ENCODE measurements at regions not wholly inside any gene's neighbourhood (a gene's known extent, or its start where the extent isn't known, plus 50 kb on each side); places are given as distances from the start of the nearest gene placed in this dataset.

- TF ChIP-seq POLR2A (IDR thresholded peaks at IDR 0.05), result no peak
- TF ChIP-seq, protein P1, sequence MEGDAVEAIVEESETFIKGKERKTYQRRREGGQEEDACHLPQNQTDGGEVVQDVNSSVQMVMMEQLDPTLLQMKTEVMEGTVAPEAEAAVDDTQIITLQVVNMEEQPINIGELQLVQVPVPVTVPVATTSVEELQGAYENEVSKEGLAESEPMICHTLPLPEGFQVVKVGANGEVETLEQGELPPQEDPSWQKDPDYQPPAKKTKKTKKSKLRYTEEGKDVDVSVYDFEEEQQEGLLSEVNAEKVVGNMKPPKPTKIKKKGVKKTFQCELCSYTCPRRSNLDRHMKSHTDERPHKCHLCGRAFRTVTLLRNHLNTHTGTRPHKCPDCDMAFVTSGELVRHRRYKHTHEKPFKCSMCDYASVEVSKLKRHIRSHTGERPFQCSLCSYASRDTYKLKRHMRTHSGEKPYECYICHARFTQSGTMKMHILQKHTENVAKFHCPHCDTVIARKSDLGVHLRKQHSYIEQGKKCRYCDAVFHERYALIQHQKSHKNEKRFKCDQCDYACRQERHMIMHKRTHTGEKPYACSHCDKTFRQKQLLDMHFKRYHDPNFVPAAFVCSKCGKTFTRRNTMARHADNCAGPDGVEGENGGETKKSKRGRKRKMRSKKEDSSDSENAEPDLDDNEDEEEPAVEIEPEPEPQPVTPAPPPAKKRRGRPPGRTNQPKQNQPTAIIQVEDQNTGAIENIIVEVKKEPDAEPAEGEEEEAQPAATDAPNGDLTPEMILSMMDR (IDR thresholded peaks at IDR 0.05), result no peak
- Histone ChIP-seq H3K9me3 (no peaks in the 10 kb centered on the region), H3K4me1 (no peaks in the 10 kb centered on the region), H3K27ac (no peak overlapping the region), H3K36me3 (ENCODE audit: low read depth, missing control alignments) (no peaks in the 10 kb centered on the region), H3K4me3 (no peak overlapping the region), H3K27me3 (no peaks in the 10 kb centered on the region)
- intact Hi-C loops (cut with DNase I; ENCODE audit: low total_unique reads), result no loop called here
- 79 to 88% methylated on average over 3 of the region's 3 CpGs for WGBS, 2 donors
- no peak for DNase-seq
These were observed 117.2 kb upstream of the TBCA start for GRCh38 chr5:77893225-77893860.

GRCh38 chr5:77892061-77893010, 116.2 kb upstream of the TBCA start:
- 69 to 79% methylated on average over 12 of the region's 12 CpGs for WGBS, 2 donors
- Histone ChIP-seq H3K27me3 (no peaks in the 10 kb centered on the region), H3K4me1 (no peaks in the 10 kb centered on the region), H3K36me3 (ENCODE audit: low read depth, missing control alignments) (no peaks in the 10 kb centered on the region), H3K9me3 (no peaks in the 10 kb centered on the region), H3K4me3 (no peak overlapping the region), H3K27ac (no peak overlapping the region)
- intact Hi-C loops (cut with DNase I; ENCODE audit: low total_unique reads), result no loop called here
- TF ChIP-seq, protein P1 (IDR thresholded peaks at IDR 0.05), result no peak
- TF ChIP-seq POLR2A (IDR thresholded peaks at IDR 0.05), result no peak
- DNase-seq, result no peak

DNA sequence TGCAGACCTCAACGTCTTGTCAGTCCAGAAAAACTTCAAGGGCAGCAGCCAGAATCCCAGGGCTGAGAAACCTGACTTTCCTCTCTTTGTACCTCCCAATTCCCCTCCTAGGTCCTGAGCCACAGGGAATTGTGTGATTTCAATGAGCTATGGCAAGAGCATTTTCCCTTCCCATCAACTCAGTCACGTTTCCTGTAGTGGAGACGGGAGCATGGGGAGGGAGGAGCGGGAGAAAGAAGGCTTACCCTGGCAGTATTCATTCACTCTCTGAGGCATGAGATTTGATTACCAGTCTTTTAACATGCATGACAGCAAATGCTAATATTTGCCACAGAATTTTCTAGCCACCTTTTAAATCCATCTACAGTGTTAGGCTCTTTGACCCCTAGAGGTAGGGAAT, 109.4 kb upstream of the TBCA start:
- H3K36me3 ChIP-seq (ENCODE audit: low read depth, missing control alignments), result no peaks in the 10 kb centered on the region
- TF ChIP-seq, protein P1 (IDR thresholded peaks at IDR 0.05), result no peak
- TF ChIP-seq POLR2A (IDR thresholded peaks at IDR 0.05), result no peak
- intact Hi-C loops (cut with DNase I; ENCODE audit: low total_unique reads), result no loop called here
- no peak overlapping the region for H3K27ac ChIP-seq
- no peak for DNase-seq
- no peak overlapping the region for H3K4me3 ChIP-seq
- 73 to 77% methylated on average over 4 of the region's 4 CpGs for WGBS, 2 donors
- no peaks in the 10 kb centered on the region for H3K9me3 ChIP-seq
- no peaks in the 10 kb centered on the region for H3K4me1 ChIP-seq
- no peaks in the 10 kb centered on the region for H3K27me3 ChIP-seq

DNA sequence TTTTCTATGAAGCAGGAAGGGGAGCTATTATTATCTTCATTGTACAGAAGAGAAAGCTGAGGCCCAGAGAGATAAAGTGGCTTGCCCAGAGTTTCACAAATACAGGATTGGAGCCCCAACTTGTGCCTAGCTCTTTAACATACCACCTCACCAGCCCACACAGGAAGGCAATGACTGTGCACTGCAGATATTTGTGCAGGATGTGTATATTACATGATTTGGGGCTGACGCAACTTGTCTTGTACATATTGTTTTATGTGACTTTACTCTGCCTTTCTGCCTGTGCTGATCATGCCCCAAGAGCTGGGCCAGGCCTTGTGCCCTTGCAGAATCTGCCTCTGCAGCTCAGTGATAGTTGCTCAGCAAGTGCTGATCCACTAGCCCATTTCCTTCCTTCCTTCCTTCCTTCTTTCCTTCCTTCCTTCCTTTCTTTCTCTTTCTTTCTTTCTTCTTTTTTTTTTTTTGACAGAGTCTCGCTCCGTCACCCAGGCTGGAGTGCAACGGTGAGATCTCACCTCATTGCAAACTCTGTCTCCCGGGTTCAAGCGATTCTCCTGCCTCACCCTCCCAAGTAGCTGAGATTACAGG, 106.6 kb upstream of the TBCA start:
- Histone ChIP-seq H3K4me3 (no peak overlapping the region), H3K27ac (no peak overlapping the region), H3K36me3 (ENCODE audit: low read depth, missing control alignments) (no peaks in the 10 kb centered on the region), H3K9me3 (no peaks in the 10 kb centered on the region), H3K27me3 (no peaks in the 10 kb centered on the region), H3K4me1 (no peaks in the 10 kb centered on the region)
- WGBS, 2 donors, result 90 to 93% methylated on average over 6 of the region's 6 CpGs
- no peak for DNase-seq
- TF ChIP-seq POLR2A (IDR thresholded peaks at IDR 0.05), result no peak
- TF ChIP-seq, protein P1 (IDR thresholded peaks at IDR 0.05), result no peak
- intact Hi-C loops (cut with DNase I; ENCODE audit: low total_unique reads), result no loop called here

Data from testis (tissue), 2 donors.